Loucy (cell line): ENCODE measurements at regions not wholly inside any gene's neighbourhood (a gene's known extent, or its start where the extent isn't known, plus 50 kb on each side); places are given as distances from the start of the nearest gene placed in this dataset.

Experiments
- H2AFZ ChIP-seq: fragments of 200-600 bp; sonication (generic); 2 replicates; pipeline ENCODE4 v1.6.0; 2016; ENCODE audit warnings: antibody characterized with exemption, mild to moderate bottlenecking, low read length, moderate library complexity
- H3F3A ChIP-seq: fragments of 200-600 bp; 2 replicates; pipeline ENCODE4 v1.6.0; 2016; ENCODE audit warnings: antibody characterized with exemption, low read depth, mild to moderate bottlenecking
- H3K27me3 ChIP-seq: fragments of 200-600 bp; sonication (generic); 2 replicates; pipeline ENCODE4 v1.6.1; 2014; ENCODE audit warnings: low read length, mild to moderate bottlenecking; ENCODE audit not compliant: insufficient read depth, poor library complexity, severe bottlenecking
- H3K36me3 ChIP-seq: fragments of 200-600 bp; sonication (generic); 2 replicates; pipeline ENCODE4 v1.6.1; 2016; ENCODE audit warnings: low read length; ENCODE audit not compliant: insufficient read depth
- H3K4me1 ChIP-seq: fragments of 200-600 bp; sonication (generic); 2 replicates; pipeline ENCODE4 v1.5.1; 2014; ENCODE audit warnings: low read length, mild to moderate bottlenecking; ENCODE audit not compliant: insufficient read depth, poor library complexity, severe bottlenecking
- H3K4me2 ChIP-seq: fragments of 200-600 bp; sonication (generic); 2 replicates; pipeline ENCODE4 v1.6.0; 2014; ENCODE audit warnings: antibody characterized with exemption, low read length, low read depth, mild to moderate bottlenecking; ENCODE audit not compliant: poor library complexity, severe bottlenecking
- H3K4me3 ChIP-seq: fragments of 200-600 bp; sonication (generic); 2 replicates; pipeline ENCODE4 v1.5.1; 2014; ENCODE audit warnings: low read length, mild to moderate bottlenecking, mixed read lengths; ENCODE audit not compliant: poor library complexity, severe bottlenecking
- H3K79me2 ChIP-seq: fragments of 200-600 bp; sonication (generic); 2 replicates; pipeline ENCODE4 v1.6.1; 2014; ENCODE audit warnings: low read length; ENCODE audit not compliant: insufficient read depth
- H3K9ac ChIP-seq: fragments of 200-600 bp; sonication (generic); 2 replicates; pipeline ENCODE4 v1.6.0; 2014; ENCODE audit warnings: mild to moderate bottlenecking, low read depth, low read length, moderate library complexity; ENCODE audit not compliant: poor library complexity, severe bottlenecking
- H3K9me2 ChIP-seq: fragments of 200-600 bp; sonication (generic); replicated peaks from 2 replicates; pipeline ENCODE4 v1.6.1; 2016; ENCODE audit warnings: low read depth, low read length, mixed read lengths
- H3K9me3 ChIP-seq: fragments of 200-600 bp; sonication (generic); 2 replicates; pipeline ENCODE4 v1.6.1; 2014; ENCODE audit warnings: mild to moderate bottlenecking, antibody characterized with exemption, low read length, low read depth; ENCODE audit not compliant: insufficient read depth
- H4K20me1 ChIP-seq: fragments of 200-600 bp; sonication (generic); 2 replicates; pipeline ENCODE4 v1.6.0; 2014; ENCODE audit warnings: antibody characterized with exemption, low read length, mild to moderate bottlenecking; ENCODE audit not compliant: insufficient read depth, poor library complexity, severe bottlenecking
- CTCF ChIP-seq: fragments of 200-600 bp; sonication (generic); conservative IDR thresholded peaks from 2 replicates; pipeline ENCODE4 v1.5.1; 2014; ENCODE audit warnings: mild to moderate bottlenecking, antibody characterized with exemption, low read length
- EZH2phosphoT487 ChIP-seq: fragments of 200-600 bp; IDR thresholded peaks from 2 replicates; pipeline ENCODE4 v1.6.1; 2018; ENCODE audit warnings: antibody characterized with exemption, mild to moderate bottlenecking, moderate library complexity, borderline replicate concordance

- Histone ChIP-seq H3K9me3 (no peaks in the 10 kb centered on the region), H3K79me2 (no peaks in the 10 kb centered on the region), H3K36me3 (no peaks in the 10 kb centered on the region), H3K9me2 (no peaks in the 10 kb centered on the region), H2AFZ (no peak overlapping the region), H3K27me3 (no peaks in the 10 kb centered on the region), H3F3A (no peaks in the 10 kb centered on the region), H3K4me3 (no peak overlapping the region), H3K4me1 (no peaks in the 10 kb centered on the region), H3K9ac (no peak overlapping the region), H3K4me2 (no peak overlapping the region), H4K20me1 (no peaks in the 10 kb centered on the region)
- TF ChIP-seq EZH2phosphoT487: no peak
- no peak for TF ChIP-seq CTCF
Measured at GRCh38 chr10:52573347-52573746, 199.2 kb downstream of the MBL2 start.

GRCh38 chr10:52574697-52575096, 197.9 kb downstream of the MBL2 start:
- H3K9me3 ChIP-seq: no peaks in the 10 kb centered on the region

GRCh38 chr10:52577047-52577446, 195.5 kb downstream of the MBL2 start:
- H3K27me3 ChIP-seq: no peaks in the 10 kb centered on the region
- no peak overlapping the region for H3K4me3 ChIP-seq
- no peaks in the 10 kb centered on the region for H4K20me1 ChIP-seq
- no peaks in the 10 kb centered on the region for H3K9me2 ChIP-seq
- H3K79me2 ChIP-seq: no peaks in the 10 kb centered on the region
- H3K4me1 ChIP-seq: no peaks in the 10 kb centered on the region
- H3F3A ChIP-seq: no peaks in the 10 kb centered on the region
- no peak overlapping the region for H3K4me2 ChIP-seq
- H3K9ac ChIP-seq: no peak overlapping the region
- no peaks in the 10 kb centered on the region for H3K36me3 ChIP-seq
- H3K9me3 ChIP-seq: no peaks in the 10 kb centered on the region
- TF ChIP-seq CTCF (no peak), EZH2phosphoT487 (no peak)
- no peak overlapping the region for H2AFZ ChIP-seq

More at GRCh38 chr10:52574697-52575096, 197.9 kb downstream of the MBL2 start:
- no peaks in the 10 kb centered on the region for H3K36me3 ChIP-seq
- no peaks in the 10 kb centered on the region for H3F3A ChIP-seq
- H2AFZ ChIP-seq: no peak overlapping the region
- no peaks in the 10 kb centered on the region for H3K4me1 ChIP-seq
- no peaks in the 10 kb centered on the region for H3K9me2 ChIP-seq
- H3K9ac ChIP-seq: no peak overlapping the region
- no peak overlapping the region for H3K4me3 ChIP-seq
- H4K20me1 ChIP-seq: no peaks in the 10 kb centered on the region
- H3K79me2 ChIP-seq: no peaks in the 10 kb centered on the region
- H3K4me2 ChIP-seq: no peak overlapping the region
- TF ChIP-seq EZH2phosphoT487 (no peak), CTCF (no peak)
- no peaks in the 10 kb centered on the region for H3K27me3 ChIP-seq
